GM12878 (cell line): ENCODE measurements at regions not wholly inside any gene's neighbourhood (a gene's known extent, or its start where the extent isn't known, plus 50 kb on each side); places are given as distances from the start of the nearest gene placed in this dataset.

Experiments
- ATF3 ChIP-seq: IDR thresholded peaks from 2 replicates; pipeline ENCODE4 v1.6.1; 2011; ENCODE audit warnings: low read depth, mild to moderate bottlenecking, low read length, moderate library complexity, borderline replicate concordance; ENCODE audit errors: extremely low read depth
- CREM ChIP-seq: IDR thresholded peaks from 2 replicates; pipeline ENCODE4 v1.6.1; 2014; ENCODE audit warnings: antibody characterized with exemption, low read depth
- E4F1 ChIP-seq: fragments of 450-650 bp; IDR thresholded peaks from 2 replicates; pipeline ENCODE4 v1.6.1; 2018; ENCODE audit warnings: borderline replicate concordance, mild to moderate bottlenecking; ENCODE audit not compliant: partially characterized antibody
- POLR2A ChIP-seq: IDR thresholded peaks from 2 replicates; pipeline ENCODE4 v1.6.1; 2011; ENCODE audit warnings: low read depth, mild to moderate bottlenecking, low read length
- RFX5 ChIP-seq: IDR thresholded peaks from 2 replicates; pipeline ENCODE4 v1.6.1; 2011; ENCODE audit warnings: low read depth, low read length, improper control_type of control experiment
- SMAD1 ChIP-seq: fragments of 450-650 bp; IDR thresholded peaks from 2 replicates; pipeline ENCODE4 v1.6.1; 2018; ENCODE audit warnings: mild to moderate bottlenecking, low read depth; ENCODE audit not compliant: partially characterized antibody
- USF2 ChIP-seq: IDR thresholded peaks from 2 replicates; pipeline ENCODE4 v1.6.1; 2011; ENCODE audit warnings: low read depth, low read length, improper control_type of control experiment, borderline replicate concordance
- ZBTB40 ChIP-seq: fragments of 450-650 bp; IDR thresholded peaks from 2 replicates; pipeline ENCODE4 v1.6.1; 2016; ENCODE audit warnings: mild to moderate bottlenecking, moderate library complexity, borderline replicate concordance

- TF ChIP-seq USF2 (no peak), POLR2A (no peak), ZBTB40 (no peak), SMAD1 (no peak), CREM (no peak), RFX5 (no peak), ATF3 (no peak), E4F1 (no peak)
These were observed 66.8 kb upstream of the SH3RF1 start for GRCh38 chr4:169337510-169337909.
